HCEC 1CT (cell line): ENCODE measurements at regions not wholly inside any gene's neighbourhood (a gene's known extent, or its start where the extent isn't known, plus 50 kb on each side); places are given as distances from the start of the nearest gene placed in this dataset.
A peak's percentile ranks its signal among the peaks of the same experiment; 100 is the strongest.

Experiments used
- DNase-seq: peaks from one replicate; pipeline ENCODE4 v3.0.0-alpha.2; 2017

- no peak for DNase-seq
Measured at GRCh38 chr5:72615061-72615460, 107.9 kb upstream of the ZNF366 start.

GRCh38 chr5:72613515-72613914 lies 106.3 kb upstream of the ZNF366 start:
- no peak for DNase-seq

- peak; percentile 69 for DNase-seq
Measured at GRCh38 chr5:72612810-72613209, 105.6 kb upstream of the ZNF366 start.

GRCh38 chr5:72611118-72611730 lies 104.0 kb upstream of the ZNF366 start:
- DNase-seq: peak; percentile 85

- DNase-seq: no peak
Measured at GRCh38 chr5:72608926-72609325, 101.7 kb upstream of the ZNF366 start.

GRCh38 chr5:72608297-72608696 lies 101.1 kb upstream of the ZNF366 start:
- no peak for DNase-seq

- DNase-seq: no peak
Measured at GRCh38 chr5:72607381-72607780, 100.2 kb upstream of the ZNF366 start.

GRCh38 chr5:72606525-72606924 lies 99.3 kb upstream of the ZNF366 start:
- DNase-seq: no peak

- DNase-seq: no peak
Measured at GRCh38 chr5:72605632-72606031, 98.4 kb upstream of the ZNF366 start.

- no peak for DNase-seq
Measured at GRCh38 chr5:72604798-72605154, 97.6 kb upstream of the ZNF366 start.

GRCh38 chr5:72604111-72604797 lies 97.0 kb upstream of the ZNF366 start:
- DNase-seq: no peak

GRCh38 chr5:72602696-72603685 lies 95.8 kb upstream of the ZNF366 start:
- DNase-seq: peak; percentile 38

- DNase-seq: no peak
Measured at GRCh38 chr5:72601861-72602260, 94.7 kb upstream of the ZNF366 start.

GRCh38 chr5:72600391-72600981 lies 93.3 kb upstream of the ZNF366 start:
- DNase-seq: peak; percentile 97

GRCh38 chr5:72599519-72600370 lies 92.5 kb upstream of the ZNF366 start:
- DNase-seq: peak; percentile 71

GRCh38 chr5:72599065-72599433 lies 91.8 kb upstream of the ZNF366 start:
- DNase-seq: no peak

GRCh38 chr5:72598401-72599064 lies 91.3 kb upstream of the ZNF366 start:
- DNase-seq: peak; percentile 79

- DNase-seq: peak; percentile 88
Measured at GRCh38 chr5:72597456-72597948, 90.3 kb upstream of the ZNF366 start.

- no peak for DNase-seq
Measured at GRCh38 chr5:72596956-72597355, 89.7 kb upstream of the ZNF366 start.

GRCh38 chr5:72588640-72589039 lies 81.4 kb upstream of the ZNF366 start:
- no peak for DNase-seq

GRCh38 chr5:72587661-72588308 lies 80.6 kb upstream of the ZNF366 start:
- peak; percentile 22 for DNase-seq
